B cell (primary cell): ENCODE measurements at regions not wholly inside any gene's neighbourhood (a gene's known extent, or its start where the extent isn't known, plus 50 kb on each side); places are given as distances from the start of the nearest gene placed in this dataset.

ENCODE experiments used
- ATAC-seq: fragments of 200-7000 bp; cut with Tn5 transposase; one replicate; pipeline ENCODE4 v1.10.0; 2021; ENCODE audit warnings: low read depth, mild to moderate bottlenecking, moderate number of reproducible peaks, moderate library complexity
- CTCF ChIA-PET: fragments of 350-600 bp; sonication (Branson Sonifier 250); formaldehyde crosslinking; loops from one replicate; lab custom pipeline; 2021; ENCODE audit warnings: antibody characterized with exemption, inconsistent platforms; lab: Charles Lee
- POLR2A ChIA-PET: fragments of 350-600 bp; sonication (Branson Sonifier 250); formaldehyde crosslinking; loops from one replicate; lab custom pipeline; 2021; ENCODE audit warnings: antibody characterized with exemption; lab: Charles Lee
- DNase-seq: peaks from one replicate; pipeline ENCODE4 v3.0.0; 2013
- H2AFZ ChIP-seq: 2 replicates; pipeline ENCODE4 v1.6.1; 2012; ENCODE audit warnings: mild to moderate bottlenecking, low read depth, low read length; ENCODE audit not compliant: insufficient read depth, poor library complexity, severe bottlenecking
- H3K27ac ChIP-seq, 2 donors: 1 replicate in 1 of 2; 2 replicates in 1 of 2; pipeline ENCODE4 v1.5.1; 2012 to 2013; ENCODE audit warnings: low read length in 2 of 2, mild to moderate bottlenecking in 2 of 2, moderate library complexity in 1 of 2
- H3K27me3 ChIP-seq, 4 experiments: fragments of 200-600 bp in 1 of 4; sonication (generic) in 1 of 4; replicated peaks in 1 of 4; 1 replicate in 2 of 4; 2 replicates in 2 of 4; pipeline versions ENCODE4 v1.6.1 to v1.7.0; 2013 to 2016; ENCODE audit warnings: low read length in 3 of 4, mild to moderate bottlenecking in 2 of 4, mixed read lengths in 1 of 4, moderate library complexity in 1 of 4; ENCODE audit not compliant: insufficient read depth in 4 of 4, control insufficient read depth in 3 of 4; ENCODE audit errors: control extremely low read depth in 1 of 4
- H3K36me3 ChIP-seq, 2 experiments: replicated peaks in 1 of 2; 1 replicate in 1 of 2; 2 replicates in 1 of 2; pipeline versions ENCODE4 v1.6.1 to v1.7.1; 2013; ENCODE audit warnings: low read length in 1 of 2; ENCODE audit not compliant: insufficient read depth in 2 of 2, control insufficient read depth in 1 of 2; ENCODE audit errors: control extremely low read depth in 1 of 2, extremely low read depth in 1 of 2
- H3K4me1 ChIP-seq, 2 donors: fragments of 200-600 bp in 1 of 2; sonication (generic) in 1 of 2; 1 replicate in 1 of 2; 2 replicates in 1 of 2; pipeline versions ENCODE4 v1.5.1 to v1.6.1; 2013 to 2017; ENCODE audit warnings: low read length in 2 of 2; ENCODE audit not compliant: control insufficient read depth in 2 of 2, insufficient read depth in 2 of 2
- H3K4me2 ChIP-seq: replicated peaks from 2 replicates; pipeline ENCODE3; 2012; ENCODE audit warnings: mild to moderate bottlenecking, low read depth, low read length; ENCODE audit not compliant: poor library complexity, severe bottlenecking
- H3K4me3 ChIP-seq, 5 experiments: fragments of 200-600 bp in 1 of 5; sonication (generic) in 1 of 5; 1 replicate in 3 of 5; 2 replicates in 2 of 5; pipeline versions ENCODE4 v1.5.1 to v1.7.0; 2011 to 2016; ENCODE audit warnings: low read length in 4 of 5, mild to moderate bottlenecking in 4 of 5, low read depth in 2 of 5, control low read depth in 1 of 5, moderate library complexity in 1 of 5; ENCODE audit not compliant: insufficient read depth in 1 of 5; ENCODE audit errors: control extremely low read depth in 1 of 5, extremely low read depth in 1 of 5
- H3K79me2 ChIP-seq: fragments of 200-600 bp; sonication (generic); one replicate; pipeline ENCODE4 v1.6.0; 2016; ENCODE audit warnings: low read length; ENCODE audit not compliant: control insufficient read depth, insufficient read depth
- H3K9ac ChIP-seq: fragments of 200-600 bp; sonication (generic); 2 replicates; pipeline ENCODE4 v1.6.1; 2017; ENCODE audit warnings: mild to moderate bottlenecking, low read length, moderate library complexity
- H3K9me3 ChIP-seq, 3 donors: one replicate each; pipeline versions ENCODE4 v1.6.1 to v1.7.1; 2013; ENCODE audit warnings: low read length in 2 of 3; ENCODE audit not compliant: control insufficient read depth in 2 of 3, insufficient read depth in 1 of 3; ENCODE audit errors: control extremely low read depth in 1 of 3
- H4K20me1 ChIP-seq: 2 replicates; pipeline ENCODE4 v1.6.0; 2012; ENCODE audit warnings: mild to moderate bottlenecking, low read length; ENCODE audit not compliant: insufficient read depth, control insufficient read depth, poor library complexity, severe bottlenecking
- H3K27ac Mint-ChIP-seq: one replicate; pipeline ENCODE4 v1.8.0; 2021; ENCODE audit warnings: mixed read lengths
- H3K27me3 Mint-ChIP-seq: one replicate; pipeline ENCODE4 v1.8.0; 2021; ENCODE audit warnings: mixed read lengths
- H3K4me1 Mint-ChIP-seq: one replicate; pipeline ENCODE4 v1.8.0; 2021; ENCODE audit warnings: mixed read lengths
- H3K4me3 Mint-ChIP-seq: one replicate; pipeline ENCODE4 v1.8.0; 2021; ENCODE audit warnings: mixed read lengths
- H3K9me3 Mint-ChIP-seq: one replicate; pipeline ENCODE4 v1.8.0; 2022; ENCODE audit warnings: mixed read lengths; ENCODE audit not compliant: insufficient read depth
- EZH2 ChIP-seq: IDR thresholded peaks from 2 replicates; pipeline ENCODE4 v1.6.1; 2012; ENCODE audit warnings: borderline replicate concordance, low read depth, mild to moderate bottlenecking, moderate library complexity, low read length; ENCODE audit not compliant: insufficient read depth, poor library complexity, severe bottlenecking
- WGBS: methylation state at CpG from one replicate; pipeline ENCODE4 v1.1.5; 2013; ENCODE audit warnings: missing lambda C conversion rate; ENCODE audit not compliant: insufficient coverage; 5-methylcytosine and 5-hydroxymethylcytosine counted together
- intact Hi-C: fragments of 100-400 bp; cut with micrococcal nuclease; formaldehyde crosslinking; loops from one replicate; pipeline ENCODE4 v1.10.0; 2022
- TF ChIP-seq, protein P1 (sequence below): fragments of 200-600 bp; IDR thresholded peaks from one replicate; pipeline ENCODE4 v1.8.0; 2022; ENCODE audit warnings: antibody characterized with exemption, mild to moderate bottlenecking

GRCh38 chr3:31469385-31469784 is 63.3 kb upstream of the STT3B start:
- Histone ChIP-seq H3K36me3 (no peaks in the 10 kb centered on the region), H3K9ac (no peak overlapping the region), H3K4me2 (no peak overlapping the region), H3K4me1 (no peaks in the 10 kb centered on the region), H3K27ac (no peak overlapping the region), H3K27me3 (no peaks in the 10 kb centered on the region), H3K4me3 (no peak overlapping the region), H3K9me3 (no peaks in the 10 kb centered on the region), H4K20me1 (no peaks in the 10 kb centered on the region), H2AFZ (no peak overlapping the region), H3K79me2 (no peaks in the 10 kb centered on the region)
- intact Hi-C loops = no loop called here
- ATAC-seq (no peak), DNase-seq (no peak)
- ChIA-PET CTCF (interaction anchor here (0.8 kb wide), 1 partner anchor 9 kb away, joined by 4 read pairs; no protein-coding TSS in a partner anchor), POLR2A (no interaction called here)
- TF ChIP-seq, protein P1, sequence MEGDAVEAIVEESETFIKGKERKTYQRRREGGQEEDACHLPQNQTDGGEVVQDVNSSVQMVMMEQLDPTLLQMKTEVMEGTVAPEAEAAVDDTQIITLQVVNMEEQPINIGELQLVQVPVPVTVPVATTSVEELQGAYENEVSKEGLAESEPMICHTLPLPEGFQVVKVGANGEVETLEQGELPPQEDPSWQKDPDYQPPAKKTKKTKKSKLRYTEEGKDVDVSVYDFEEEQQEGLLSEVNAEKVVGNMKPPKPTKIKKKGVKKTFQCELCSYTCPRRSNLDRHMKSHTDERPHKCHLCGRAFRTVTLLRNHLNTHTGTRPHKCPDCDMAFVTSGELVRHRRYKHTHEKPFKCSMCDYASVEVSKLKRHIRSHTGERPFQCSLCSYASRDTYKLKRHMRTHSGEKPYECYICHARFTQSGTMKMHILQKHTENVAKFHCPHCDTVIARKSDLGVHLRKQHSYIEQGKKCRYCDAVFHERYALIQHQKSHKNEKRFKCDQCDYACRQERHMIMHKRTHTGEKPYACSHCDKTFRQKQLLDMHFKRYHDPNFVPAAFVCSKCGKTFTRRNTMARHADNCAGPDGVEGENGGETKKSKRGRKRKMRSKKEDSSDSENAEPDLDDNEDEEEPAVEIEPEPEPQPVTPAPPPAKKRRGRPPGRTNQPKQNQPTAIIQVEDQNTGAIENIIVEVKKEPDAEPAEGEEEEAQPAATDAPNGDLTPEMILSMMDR = no peak
- no peak for TF ChIP-seq EZH2
- Mint-ChIP-seq H3K27ac (no peak overlapping the region), H3K4me1 (no peaks in the 10 kb centered on the region), H3K4me3 (no peak overlapping the region), H3K27me3 (no peaks in the 10 kb centered on the region), H3K9me3 (no peaks in the 10 kb centered on the region)
- 71% methylated on average over 1 of the region's 3 CpGs for WGBS

GRCh38 chr3:31472479-31473390 is 60.0 kb upstream of the STT3B start:
- Histone ChIP-seq H3K4me1 (no peaks in the 10 kb centered on the region), H3K79me2 (no peaks in the 10 kb centered on the region), H3K36me3 (no peaks in the 10 kb centered on the region), H3K9ac (no peak overlapping the region), H3K27ac (no peak overlapping the region), H3K4me3 (no peak overlapping the region), H4K20me1 (no peaks in the 10 kb centered on the region), H2AFZ (no peak overlapping the region), H3K27me3 (no peaks in the 10 kb centered on the region), H3K9me3 (no peaks in the 10 kb centered on the region), H3K4me2 (no peak overlapping the region)
- Mint-ChIP-seq H3K27ac (no peak overlapping the region), H3K9me3 (no peaks in the 10 kb centered on the region), H3K27me3 (no peaks in the 10 kb centered on the region), H3K4me3 (no peak overlapping the region), H3K4me1 (peaks cover 3% of the 10 kb centered on the region)
- ChIA-PET CTCF (no interaction called here), POLR2A (no interaction called here)
- 90% methylated on average over 4 of the region's 7 CpGs for WGBS
- TF ChIP-seq, protein P1 = no peak
- no peak for TF ChIP-seq EZH2
- DNase-seq (no peak), ATAC-seq (no peak)
- intact Hi-C loops = no loop called here
